CD4-positive, CD25-positive, alpha-beta regulatory T cell (primary cell): ENCODE measurements at regions not wholly inside any gene's neighbourhood (a gene's known extent, or its start where the extent isn't known, plus 50 kb on each side); places are given as distances from the start of the nearest gene placed in this dataset.

ENCODE experiments used
- ATAC-seq, 2 donors: fragments of 150-1000 bp; cut with Tn5 transposase; one replicate each; pipeline ENCODE4 v1.10.0; 2021; ENCODE audit warnings: low read depth in 2 of 2, moderate number of reproducible peaks in 2 of 2, moderate library complexity in 1 of 2
- DNase-seq, 3 donors: peaks; one replicate each; pipeline versions ENCODE4 v3.0.0 to v3.0.0-alpha.2; 2012 to 2022; ENCODE audit warnings: mixed read lengths in 1 of 3
- H3K27ac ChIP-seq: one replicate; pipeline ENCODE4 v1.7.0; 2013; ENCODE audit warnings: mild to moderate bottlenecking, low read length; ENCODE audit not compliant: insufficient read depth, poor library complexity, severe bottlenecking
- H3K27me3 ChIP-seq: one replicate; pipeline ENCODE4 v1.7.0; 2013; ENCODE audit warnings: low read length; ENCODE audit not compliant: control insufficient read depth, insufficient read depth
- H3K36me3 ChIP-seq: one replicate; pipeline ENCODE4 v1.7.0; 2013; ENCODE audit warnings: mild to moderate bottlenecking, low read length, moderate library complexity; ENCODE audit not compliant: control insufficient read depth, insufficient read depth
- H3K4me1 ChIP-seq: 2 replicates; pipeline ENCODE4 v1.7.0; 2013; ENCODE audit warnings: mild to moderate bottlenecking, low read length; ENCODE audit not compliant: insufficient read depth, control insufficient read depth, poor library complexity, severe bottlenecking
- H3K4me3 ChIP-seq: one replicate; pipeline ENCODE4 v1.7.0; 2013; ENCODE audit warnings: low read depth, mild to moderate bottlenecking, low read length, moderate library complexity
- H3K9me3 ChIP-seq, 2 experiments: 1 replicate in 1 of 2; 2 replicates in 1 of 2; pipeline ENCODE4 v1.7.0; 2013; ENCODE audit warnings: low read length in 2 of 2, mild to moderate bottlenecking in 1 of 2, moderate library complexity in 1 of 2; ENCODE audit not compliant: control insufficient read depth in 2 of 2
- H3K27ac Mint-ChIP-seq, 3 donors: one replicate each; pipeline ENCODE4 v1.8.0; 2020 to 2022; ENCODE audit warnings: mild to moderate bottlenecking in 3 of 3, mixed read lengths in 3 of 3, moderate library complexity in 2 of 3
- H3K27me3 Mint-ChIP-seq: one replicate; pipeline ENCODE4 v1.8.0; 2022; ENCODE audit warnings: mild to moderate bottlenecking, mixed read lengths
- H3K36me3 Mint-ChIP-seq: one replicate; pipeline ENCODE4 v1.8.0; 2020; ENCODE audit warnings: mixed read lengths
- H3K4me1 Mint-ChIP-seq, 4 donors: one replicate each; pipeline ENCODE4 v1.8.0; 2020 to 2022; ENCODE audit warnings: mixed read lengths in 4 of 4, mild to moderate bottlenecking in 1 of 4
- H3K4me3 Mint-ChIP-seq, 4 donors: one replicate each; pipeline ENCODE4 v1.8.0; 2020 to 2022; ENCODE audit warnings: mild to moderate bottlenecking in 4 of 4, mixed read lengths in 4 of 4, moderate library complexity in 3 of 4
- H3K9me3 Mint-ChIP-seq, 7 donors: one replicate each; pipeline ENCODE4 v1.8.0; 2020 to 2022; ENCODE audit warnings: mixed read lengths in 7 of 7, mild to moderate bottlenecking in 3 of 7, moderate library complexity in 2 of 7

- H3K9me3 Mint-ChIP-seq: no peaks in the 10 kb centered on the region
- H3K27me3 ChIP-seq: peaks cover 3% of the 10 kb centered on the region
- H3K36me3 Mint-ChIP-seq: no peaks in the 10 kb centered on the region
- no peak overlapping the region for H3K4me3 ChIP-seq
- no peak overlapping the region for H3K27ac Mint-ChIP-seq
- no peak for ATAC-seq
- DNase-seq: no peak
- peaks cover 10% of the 10 kb centered on the region for H3K27me3 Mint-ChIP-seq
- H3K4me1 Mint-ChIP-seq: no peaks in the 10 kb centered on the region
- no peaks in the 10 kb centered on the region for H3K4me1 ChIP-seq
- no peak overlapping the region for H3K4me3 Mint-ChIP-seq
- no peaks in the 10 kb centered on the region for H3K9me3 ChIP-seq
- no peaks in the 10 kb centered on the region for H3K36me3 ChIP-seq
- no peak overlapping the region for H3K27ac ChIP-seq
These were observed 113.5 kb upstream of the GALNT15 start for GRCh38 chr3:16060945-16061344.

- no peaks in the 10 kb centered on the region for H3K4me1 ChIP-seq
These were observed 113.0 kb upstream of the GALNT15 start for GRCh38 chr3:16061491-16061890.

GRCh38 chr3:16063603-16064002 lies 110.9 kb upstream of the GALNT15 start:
- no peaks in the 10 kb centered on the region for H3K36me3 Mint-ChIP-seq

More at GRCh38 chr3:16061491-16061890, 113.0 kb upstream of the GALNT15 start:
- H3K4me3 Mint-ChIP-seq: no peak overlapping the region
- DNase-seq (no peak), ATAC-seq (no peak)
- Histone ChIP-seq H3K9me3 (no peaks in the 10 kb centered on the region), H3K27ac (no peak overlapping the region), H3K4me3 (no peak overlapping the region), H3K36me3 (no peaks in the 10 kb centered on the region), H3K27me3 (peaks cover 3% of the 10 kb centered on the region)
- H3K36me3 Mint-ChIP-seq: no peaks in the 10 kb centered on the region
- H3K27me3 Mint-ChIP-seq: peaks cover 10% of the 10 kb centered on the region
- no peaks in the 10 kb centered on the region for H3K4me1 Mint-ChIP-seq
- no peaks in the 10 kb centered on the region for H3K9me3 Mint-ChIP-seq
- H3K27ac Mint-ChIP-seq: no peak overlapping the region

GRCh38 chr3:16064642-16065414 lies 109.7 kb upstream of the GALNT15 start:
- Mint-ChIP-seq H3K4me1 (no peaks in the 10 kb centered on the region), H3K4me3 (no peak overlapping the region), H3K27me3 (peaks cover 13% of the 10 kb centered on the region), H3K9me3 (no peaks in the 10 kb centered on the region), H3K27ac (no peak overlapping the region), H3K36me3 (no peaks in the 10 kb centered on the region)
- Histone ChIP-seq H3K9me3 (no peaks in the 10 kb centered on the region), H3K4me1 (no peaks in the 10 kb centered on the region), H3K4me3 (no peak overlapping the region), H3K36me3 (no peaks in the 10 kb centered on the region), H3K27ac (no peak overlapping the region), H3K27me3 (no peaks in the 10 kb centered on the region)
- DNase-seq (no peak), ATAC-seq (no peak)

More at GRCh38 chr3:16063603-16064002, 110.9 kb upstream of the GALNT15 start:
- Mint-ChIP-seq H3K9me3 (no peaks in the 10 kb centered on the region), H3K4me3 (no peak overlapping the region), H3K27ac (no peak overlapping the region), H3K4me1 (no peaks in the 10 kb centered on the region), H3K27me3 (peaks cover 13% of the 10 kb centered on the region)
- DNase-seq (no peak), ATAC-seq (no peak)
- Histone ChIP-seq H3K27ac (no peak overlapping the region), H3K4me1 (no peaks in the 10 kb centered on the region), H3K9me3 (no peaks in the 10 kb centered on the region), H3K36me3 (no peaks in the 10 kb centered on the region), H3K4me3 (no peak overlapping the region), H3K27me3 (peaks cover 3% of the 10 kb centered on the region)

GRCh38 chr3:16066545-16066944 lies 107.9 kb upstream of the GALNT15 start:
- no peaks in the 10 kb centered on the region for H3K4me1 ChIP-seq
- H3K27ac Mint-ChIP-seq: no peak overlapping the region
- no peaks in the 10 kb centered on the region for H3K9me3 Mint-ChIP-seq
- ATAC-seq (no peak), DNase-seq (no peak)
- H3K4me3 ChIP-seq: no peak overlapping the region
- no peak overlapping the region for H3K27ac ChIP-seq
- H3K36me3 Mint-ChIP-seq: no peaks in the 10 kb centered on the region
- peaks cover 13% of the 10 kb centered on the region for H3K27me3 Mint-ChIP-seq
- no peak overlapping the region for H3K4me3 Mint-ChIP-seq
- H3K27me3 ChIP-seq: no peaks in the 10 kb centered on the region
- H3K9me3 ChIP-seq: no peaks in the 10 kb centered on the region
- H3K4me1 Mint-ChIP-seq: no peaks in the 10 kb centered on the region
- no peaks in the 10 kb centered on the region for H3K36me3 ChIP-seq

GRCh38 chr3:16066975-16067374 lies 107.5 kb upstream of the GALNT15 start:
- ATAC-seq (no peak), DNase-seq (no peak)
- Histone ChIP-seq H3K4me3 (no peak overlapping the region), H3K36me3 (no peaks in the 10 kb centered on the region), H3K27me3 (no peaks in the 10 kb centered on the region), H3K27ac (no peak overlapping the region), H3K9me3 (no peaks in the 10 kb centered on the region), H3K4me1 (no peaks in the 10 kb centered on the region)
- Mint-ChIP-seq H3K36me3 (no peaks in the 10 kb centered on the region), H3K27me3 (peaks cover 13% of the 10 kb centered on the region), H3K4me1 (no peaks in the 10 kb centered on the region), H3K9me3 (no peaks in the 10 kb centered on the region), H3K27ac (no peak overlapping the region), H3K4me3 (no peak overlapping the region)

- Mint-ChIP-seq H3K27me3 (peaks cover 8% of the 10 kb centered on the region), H3K9me3 (no peaks in the 10 kb centered on the region), H3K27ac (no peak overlapping the region), H3K36me3 (no peaks in the 10 kb centered on the region), H3K4me1 (no peaks in the 10 kb centered on the region), H3K4me3 (no peak overlapping the region)
- Histone ChIP-seq H3K27ac (no peak overlapping the region), H3K27me3 (no peaks in the 10 kb centered on the region), H3K9me3 (no peaks in the 10 kb centered on the region), H3K4me3 (no peak overlapping the region), H3K4me1 (no peaks in the 10 kb centered on the region), H3K36me3 (no peaks in the 10 kb centered on the region)
- DNase-seq (no peak), ATAC-seq (no peak)
These were observed 106.5 kb upstream of the GALNT15 start for GRCh38 chr3:16067837-16068471.
